ENCODE measurements at regions not wholly inside any gene's neighbourhood (a gene's known extent, or its start where the extent isn't known, plus 50 kb on each side); places are given as distances from the start of the nearest gene placed in this dataset.

DNA sequence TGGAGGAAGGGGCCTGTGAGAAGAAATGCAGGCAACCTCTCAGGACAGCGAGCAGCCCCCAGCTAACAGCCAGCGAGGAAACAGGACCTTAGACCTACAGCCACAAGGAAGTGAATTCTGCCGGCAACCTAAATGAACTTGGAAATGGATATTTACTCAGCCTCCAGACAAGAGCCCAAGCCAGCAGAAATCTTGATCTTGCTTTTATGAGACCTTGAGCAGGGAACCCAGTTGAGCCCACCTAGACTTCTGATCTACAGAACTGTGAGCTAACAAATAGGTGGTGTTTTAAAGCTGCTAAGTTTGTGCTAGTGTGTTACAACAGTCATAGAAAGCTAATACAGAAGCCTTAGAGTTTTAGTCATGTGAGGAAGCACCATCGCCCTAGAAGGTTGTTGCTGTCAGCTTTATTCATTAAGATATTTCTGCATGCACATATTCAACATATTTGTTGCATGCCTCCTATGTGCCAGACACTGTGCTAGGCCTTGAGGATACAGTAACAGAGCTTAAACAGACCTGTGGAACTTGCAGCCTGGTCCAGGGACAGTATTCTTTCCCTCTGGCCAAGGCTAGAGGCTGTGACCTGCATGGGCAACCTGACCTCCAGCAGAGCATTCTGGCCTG lies 50.3 kb downstream of the NALF2 start:
- intact Hi-C loops (cut with DNase I), result no loop called here
- DNase-seq, result no peak

DNA sequence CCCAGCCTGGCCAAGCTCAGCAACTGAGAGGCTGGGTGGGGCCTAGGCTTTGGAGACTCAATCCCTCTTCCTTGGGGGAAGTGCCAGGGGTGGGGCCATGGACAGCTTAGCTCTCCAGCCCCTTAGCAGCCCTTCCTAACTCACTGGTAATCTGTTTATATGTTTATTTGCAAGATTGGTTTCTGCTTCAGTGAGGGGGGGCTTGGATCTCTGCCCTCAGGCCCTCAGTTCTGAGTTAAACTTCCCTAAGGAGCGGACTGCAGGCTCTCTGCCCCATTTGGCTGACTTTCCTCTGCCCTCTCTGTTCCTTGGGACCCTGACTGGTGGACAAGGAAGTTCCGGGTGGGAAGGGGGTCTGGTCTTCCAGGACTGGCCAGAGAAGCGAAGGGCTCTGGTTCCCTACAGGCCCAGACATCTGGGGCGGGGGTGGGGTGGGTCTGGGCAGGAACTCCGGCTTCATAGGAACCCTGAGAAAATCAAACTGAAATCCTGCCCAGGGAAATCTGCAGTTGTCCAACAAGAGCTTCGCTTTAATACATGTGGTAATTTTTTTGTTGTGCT lies 51.4 kb downstream of the NALF2 start:
- intact Hi-C loops (cut with DNase I), result no loop called here
- DNase-seq, result peak in 1 of 10 donors; percentile 65

DNA sequence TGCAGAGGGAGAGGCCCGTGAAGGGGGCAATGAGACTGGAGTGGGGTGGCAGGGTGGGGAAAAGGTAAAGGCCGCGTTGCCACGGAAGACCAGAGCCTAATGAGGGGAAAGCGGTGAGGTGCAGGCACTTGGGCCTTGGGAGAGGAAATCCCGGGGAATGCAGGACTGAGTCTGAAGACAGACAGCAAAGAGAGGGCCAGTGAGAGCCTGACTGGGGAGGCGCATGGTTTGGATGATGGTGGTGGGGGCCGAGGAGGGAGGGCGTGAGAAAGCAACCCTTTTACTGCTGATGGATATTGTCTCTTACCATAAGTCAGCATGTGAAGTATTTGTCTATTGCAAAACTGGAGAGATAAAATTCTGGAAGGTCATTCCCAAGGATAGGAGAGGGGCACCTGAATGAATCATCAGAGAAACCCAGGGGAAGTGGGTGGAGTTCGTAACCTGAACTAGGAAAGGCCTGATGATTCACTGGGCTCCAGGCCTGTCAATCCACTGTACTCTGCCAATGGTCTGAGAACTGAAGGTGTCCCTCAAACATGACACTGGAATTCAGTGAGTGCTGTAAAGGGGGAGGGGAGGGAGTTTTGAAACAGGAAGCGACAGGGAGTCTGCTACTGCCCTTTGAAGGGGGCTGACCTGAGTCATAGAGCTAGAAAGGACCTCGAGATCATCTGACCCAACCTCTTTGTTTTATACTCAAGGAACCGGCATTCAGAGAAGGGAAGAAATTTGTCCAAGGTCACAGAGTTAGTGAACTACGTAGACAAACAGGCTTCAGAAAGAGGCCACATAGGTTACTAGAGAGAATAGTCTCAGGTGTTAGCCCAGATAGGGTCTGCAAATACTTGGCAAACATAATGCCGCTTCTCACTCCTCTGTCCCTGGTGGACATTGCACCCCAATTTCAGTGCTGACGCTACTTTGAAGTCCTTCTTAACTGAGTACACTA lies 52.2 kb downstream of the NALF2 start:
- DNase-seq, result no peak
- intact Hi-C loops (cut with DNase I), result no loop called here

DNA sequence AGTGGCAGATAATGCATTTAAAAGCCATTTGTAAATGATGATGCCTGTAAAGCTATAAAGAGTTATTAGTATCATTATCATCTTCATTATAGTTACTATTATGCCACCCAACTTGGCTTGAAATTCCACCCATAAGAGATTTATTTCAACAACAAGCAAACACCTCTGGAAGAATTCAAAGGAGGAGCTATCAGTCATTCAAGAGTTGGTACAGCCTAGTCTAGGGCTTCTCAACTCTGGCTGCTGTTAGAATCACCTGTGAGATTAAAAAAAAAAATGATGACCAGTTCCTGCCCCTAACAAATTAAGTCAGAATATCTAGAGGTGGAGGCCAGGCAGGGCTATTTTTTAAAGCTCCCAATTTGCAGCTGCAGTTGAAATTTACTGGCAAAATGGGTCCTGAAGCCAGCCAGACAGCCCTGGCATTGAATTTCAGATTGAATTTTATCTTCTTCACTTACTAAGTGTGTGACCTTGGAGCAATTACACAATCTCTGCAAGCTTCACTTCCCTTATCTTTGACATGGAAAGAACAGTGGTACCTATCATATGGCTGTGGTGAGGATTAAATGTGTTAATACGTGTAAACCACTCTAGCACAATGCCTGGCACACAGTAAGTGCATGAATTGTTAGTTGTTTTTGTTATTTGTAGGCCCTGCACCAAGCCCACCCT lies 52.9 kb upstream of the EDA start:
- DNase-seq, result no peak
- intact Hi-C loops (cut with DNase I), result no loop called here

DNA sequence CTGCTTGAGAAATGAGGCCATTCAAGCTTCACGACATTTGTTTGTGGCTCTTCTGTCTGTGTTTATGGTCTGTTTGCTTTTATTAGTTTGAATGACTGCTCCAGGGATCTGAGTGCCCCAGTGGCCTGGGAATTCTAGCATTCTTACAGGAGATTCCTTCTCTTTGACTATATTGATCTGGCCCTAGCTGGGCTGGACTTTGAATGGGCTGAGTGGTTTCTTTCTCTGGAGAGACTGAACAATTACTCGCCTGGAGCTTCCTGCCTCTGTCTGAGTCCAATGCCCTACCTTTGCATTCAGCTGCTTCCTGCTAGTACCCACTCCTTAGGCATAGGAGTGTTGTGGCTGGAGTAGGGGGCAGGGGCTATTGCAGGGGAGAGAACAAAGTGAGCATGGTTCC lies 51.2 kb upstream of the EDA start:
- no peak for DNase-seq

DNA sequence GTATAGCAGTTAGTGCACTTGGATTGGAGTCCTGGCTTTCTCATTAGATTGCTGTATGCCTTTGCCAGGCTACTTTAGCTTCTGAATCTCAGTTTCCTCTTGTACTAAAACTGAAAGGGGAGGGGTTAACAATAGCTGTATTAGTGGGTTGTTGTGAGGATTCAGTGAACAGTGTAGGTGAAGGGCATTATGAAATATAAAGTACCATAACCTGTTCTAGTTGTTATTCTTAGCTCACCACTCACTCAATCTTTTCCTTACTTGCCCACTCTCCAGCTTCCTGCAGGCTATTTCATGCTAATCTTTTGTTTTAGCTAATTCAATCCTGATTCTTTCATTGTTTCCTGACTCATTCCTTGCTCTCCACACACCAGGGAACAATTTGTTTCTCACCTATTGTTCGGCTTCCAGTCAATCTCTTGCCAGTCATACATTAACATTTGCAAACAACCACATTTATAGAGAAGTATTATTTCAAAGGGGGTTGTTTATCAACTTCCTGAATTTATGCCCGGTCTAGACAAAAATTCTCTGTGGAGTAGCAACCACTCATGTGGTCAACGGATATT lies 50.6 kb upstream of the EDA start:
- intact Hi-C loops (cut with DNase I), result no loop called here
- no peak for DNase-seq

More for the DNA sequence above, 51.2 kb upstream of the EDA start:
- intact Hi-C loops (cut with DNase I), result no loop called here

All from posterior cingulate gyrus (tissue), 11 donors.